ENCODE measurements at regions not wholly inside any gene's neighbourhood (a gene's known extent, or its start where the extent isn't known, plus 50 kb on each side); places are given as distances from the start of the nearest gene placed in this dataset.

DNA sequence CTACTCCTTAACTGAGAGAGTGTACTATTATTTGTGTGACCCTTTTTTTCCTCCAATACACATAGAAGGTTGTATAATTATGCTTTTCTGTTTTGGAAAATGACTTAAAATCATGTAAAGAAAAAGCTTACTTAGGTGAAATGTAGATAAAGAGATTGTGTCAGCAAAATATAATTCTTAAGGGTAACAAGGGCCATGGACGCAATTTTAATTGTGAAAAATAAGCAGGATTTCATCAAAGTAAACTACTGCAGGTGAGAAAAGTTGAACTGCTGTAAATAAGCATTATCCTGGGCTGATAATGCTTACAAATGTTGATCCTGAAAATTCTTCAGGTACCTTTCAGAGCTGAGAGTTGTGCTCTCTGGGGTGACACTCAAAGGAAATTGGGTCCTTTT is 141.5 kb downstream of the RPIA start:
- no peak for DNase-seq (ENCODE audit: low spot score)

DNA sequence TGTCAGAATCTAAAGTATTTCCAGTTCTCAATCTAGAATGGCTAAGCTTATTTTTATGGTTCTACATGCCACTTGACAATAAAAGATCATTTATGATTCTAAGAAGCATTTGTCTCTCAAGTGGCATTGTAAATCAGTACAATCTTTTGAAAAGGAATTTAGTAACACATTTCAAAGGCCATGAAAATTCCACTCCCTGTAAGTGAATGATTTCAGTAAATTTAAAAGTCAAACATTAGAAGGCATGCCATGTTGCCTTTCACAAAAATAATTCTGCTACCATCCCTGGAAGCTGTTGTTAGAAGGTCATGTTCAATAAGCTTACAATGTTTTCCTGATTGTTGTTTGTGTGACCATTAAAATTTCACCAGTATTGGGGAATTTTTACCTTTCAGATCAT is 142.9 kb downstream of the RPIA start:
- DNase-seq (ENCODE audit: low spot score): no peak

DNA sequence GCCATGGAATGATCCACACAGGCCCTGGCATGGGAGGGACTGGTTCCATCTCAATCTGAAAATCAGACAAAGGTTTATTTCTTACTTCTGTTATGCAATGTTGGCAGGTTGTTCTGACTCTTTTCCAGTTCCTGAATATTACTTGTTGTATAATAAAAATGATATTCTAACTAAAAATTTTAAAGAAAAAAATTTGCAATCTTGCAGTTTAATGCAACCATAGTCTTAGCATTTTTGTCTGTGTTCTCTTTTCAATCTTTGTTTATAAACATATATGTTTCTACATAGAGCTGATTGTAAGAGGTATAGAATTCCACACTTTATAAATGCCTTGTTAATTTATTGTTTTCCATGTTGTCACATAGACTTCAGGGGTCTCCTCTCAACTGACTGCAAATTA is 143.4 kb downstream of the RPIA start:
- no peak for DNase-seq (ENCODE audit: low spot score)

DNA sequence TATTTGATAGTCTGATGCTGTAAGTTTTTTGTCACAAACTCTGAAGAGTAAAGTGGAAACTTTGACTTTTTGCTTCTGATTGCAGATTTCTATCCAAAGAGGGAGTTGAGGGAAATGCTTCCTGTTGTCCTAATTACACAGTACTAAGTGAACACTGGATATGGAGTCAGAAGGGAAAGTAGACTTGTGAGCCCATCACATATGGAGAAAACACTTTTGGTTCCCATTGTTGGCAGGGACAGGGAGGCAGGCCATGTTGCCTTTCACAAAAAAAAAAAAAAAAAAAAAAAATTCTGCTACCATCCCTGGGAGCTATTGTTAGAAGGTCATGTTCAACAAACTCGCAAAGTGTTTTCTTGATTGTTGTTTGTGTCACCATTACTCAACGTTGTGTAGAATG is 144.3 kb downstream of the RPIA start:
- no peak for DNase-seq (ENCODE audit: low spot score)

DNA sequence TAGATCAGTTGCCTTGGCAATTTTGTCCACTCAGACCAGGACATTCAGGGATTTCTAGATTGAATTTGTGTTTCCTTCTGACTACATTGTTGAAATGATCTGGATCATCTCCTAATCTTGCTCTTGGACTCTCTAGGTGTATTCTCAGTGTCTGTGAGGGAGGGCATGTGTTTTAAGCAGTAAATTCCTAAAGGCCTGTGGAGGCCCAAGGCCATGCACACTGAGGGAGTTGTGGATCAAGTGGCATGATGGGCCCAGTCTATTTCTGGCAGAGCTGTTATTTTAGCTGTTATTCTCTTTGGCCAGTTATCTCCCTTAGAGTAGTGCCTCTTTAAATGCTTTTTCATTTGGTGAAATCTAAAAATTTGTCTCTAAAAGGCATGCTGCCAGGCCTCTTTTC is 144.9 kb downstream of the RPIA start:
- no peak for DNase-seq (ENCODE audit: low spot score)

DNA sequence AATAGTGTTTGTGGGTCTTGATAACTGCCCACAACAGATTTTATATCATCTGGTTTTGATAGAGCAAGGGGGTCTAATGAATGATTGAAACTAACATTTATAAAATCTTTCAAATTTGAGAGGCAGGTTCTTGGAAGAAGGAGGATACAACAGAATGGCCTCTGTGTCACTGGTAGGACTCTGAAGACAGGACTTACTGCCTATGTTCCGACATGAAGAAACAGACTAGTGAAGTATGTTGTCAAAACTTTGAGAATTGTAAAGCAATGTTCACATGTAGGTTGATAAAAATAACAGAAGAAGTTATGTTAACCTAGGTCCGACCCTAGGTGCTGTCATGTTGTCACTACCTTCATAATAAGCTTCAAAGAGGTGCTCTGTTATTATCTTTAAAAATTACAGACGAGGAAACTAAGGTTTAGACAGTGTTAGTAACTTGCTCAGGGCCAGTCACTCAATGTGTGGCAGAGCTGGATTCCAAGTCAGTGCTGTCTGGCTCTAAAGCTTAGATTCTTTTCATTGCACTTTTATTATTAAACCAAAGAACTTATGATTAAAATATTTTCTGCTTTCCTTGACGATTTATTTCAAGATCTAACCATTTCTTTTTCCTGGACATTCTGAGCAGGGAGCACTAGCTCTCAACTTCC is 146.2 kb downstream of the RPIA start:
- no peak for DNase-seq (ENCODE audit: low spot score)

DNA sequence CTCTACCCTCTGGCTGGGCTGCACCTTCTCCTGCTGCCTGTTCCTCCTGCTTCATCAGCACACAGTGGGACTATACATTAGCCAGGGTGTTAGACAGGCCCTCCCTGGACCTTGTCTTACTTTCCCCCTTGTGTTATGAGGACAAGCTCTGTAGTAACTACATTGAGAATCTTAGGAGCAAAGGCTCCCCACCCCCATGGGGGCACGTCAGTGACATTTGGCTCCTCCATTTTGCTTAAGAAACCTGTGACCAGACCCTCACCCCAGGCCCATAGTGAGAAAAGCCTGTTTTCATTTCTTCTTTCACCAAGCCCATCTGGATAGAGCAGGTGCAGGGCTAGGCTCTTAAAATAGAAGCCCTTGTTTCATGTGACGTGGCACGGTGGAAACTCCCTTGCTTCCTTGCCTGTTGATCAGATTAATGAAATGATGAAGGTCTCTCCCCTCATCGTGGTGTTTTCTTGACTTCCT is 146.7 kb downstream of the RPIA start:
- DNase-seq (ENCODE audit: low spot score): no peak

DNA sequence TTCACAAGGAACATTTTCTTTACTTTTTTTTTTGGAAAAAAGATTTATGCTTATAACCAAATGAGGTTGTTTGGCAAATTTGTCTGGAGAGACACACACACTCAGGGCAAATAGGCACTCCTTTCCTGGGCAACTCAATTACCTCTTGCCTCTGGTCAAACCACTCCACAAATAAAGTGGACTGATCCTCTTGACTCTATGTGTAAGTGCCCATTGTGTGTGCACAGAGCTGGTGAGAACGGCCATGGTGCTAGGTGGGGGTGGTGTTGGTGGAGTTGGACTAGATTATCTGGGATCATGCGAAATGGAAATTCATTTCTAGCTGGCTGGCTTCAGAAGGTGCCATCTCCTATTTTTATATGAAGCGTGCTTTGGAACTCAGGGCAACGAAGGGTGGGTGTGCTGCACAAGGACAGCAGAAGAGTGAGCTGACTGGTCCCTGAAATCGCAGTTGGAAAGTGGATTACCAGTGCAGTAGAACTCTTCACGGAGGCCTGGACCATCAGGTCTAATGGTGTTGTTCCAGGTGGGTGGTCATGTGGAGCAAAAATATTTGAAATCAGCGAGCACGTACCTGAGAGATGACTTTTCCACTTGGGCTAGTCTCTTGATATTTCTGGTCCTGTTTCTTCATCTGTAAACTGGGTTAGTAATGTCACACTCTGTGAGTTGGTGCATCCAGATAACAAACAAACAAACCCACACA is 149.9 kb downstream of the RPIA start:
- DNase-seq (ENCODE audit: low spot score): no peak

DNA sequence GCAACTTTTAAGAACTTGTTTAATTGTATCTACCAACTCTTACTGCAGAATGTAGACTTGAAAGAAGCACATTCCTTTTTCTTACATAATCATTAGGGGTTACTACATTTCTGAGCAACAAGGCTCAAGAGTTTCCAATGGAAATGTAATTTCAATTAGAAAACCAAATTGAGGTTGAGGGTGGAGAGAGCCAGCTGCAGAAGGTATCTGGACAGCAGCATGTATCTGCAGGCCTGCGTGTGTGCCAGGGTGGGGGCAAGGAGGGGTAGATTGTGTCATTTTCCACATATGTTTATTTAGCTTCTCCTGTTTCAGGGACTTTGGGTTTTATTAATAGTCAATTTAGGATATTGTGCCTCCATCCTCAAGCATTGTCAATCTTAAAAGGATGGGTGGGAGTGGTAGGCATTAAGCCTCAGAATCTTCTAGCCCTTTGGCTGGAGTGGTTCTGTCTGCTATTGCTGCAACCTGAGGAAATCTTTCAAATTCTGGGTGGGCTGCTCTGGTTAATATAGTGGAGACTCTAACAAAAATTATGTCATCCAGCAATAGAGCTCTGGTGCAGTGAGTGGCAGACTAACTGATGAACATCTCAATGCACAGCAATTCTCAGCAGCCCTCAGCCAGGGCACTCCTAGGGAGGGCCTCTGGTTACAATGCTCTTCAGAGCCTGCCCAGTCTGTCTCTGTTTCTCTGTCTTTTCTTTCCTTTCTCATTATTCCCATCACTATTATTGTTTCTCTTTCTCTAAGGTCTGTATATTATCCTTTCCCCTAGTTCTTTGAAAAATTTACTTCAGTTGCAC is 151.4 kb downstream of the RPIA start:
- no peak for DNase-seq (ENCODE audit: low spot score)

DNA sequence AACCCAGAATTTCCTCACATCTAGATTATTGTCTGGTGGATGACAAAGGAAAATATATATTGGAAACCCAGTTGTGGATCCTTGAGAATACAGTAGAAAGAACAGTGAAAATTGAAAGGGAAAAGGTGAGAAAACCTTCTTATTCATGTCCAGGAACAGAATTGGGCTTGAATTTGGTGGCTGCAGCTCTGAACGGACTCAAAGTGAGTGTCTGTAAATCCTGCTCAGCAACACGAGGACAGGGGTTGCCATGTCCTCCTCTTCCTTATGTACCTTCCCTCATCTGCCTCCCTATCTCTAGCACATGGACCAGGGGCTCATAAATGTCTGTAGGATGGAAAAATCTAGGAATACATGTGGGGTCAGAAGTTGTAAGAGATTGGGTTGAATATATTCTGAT is 152.2 kb downstream of the RPIA start:
- DNase-seq (ENCODE audit: low spot score): no peak

DNA sequence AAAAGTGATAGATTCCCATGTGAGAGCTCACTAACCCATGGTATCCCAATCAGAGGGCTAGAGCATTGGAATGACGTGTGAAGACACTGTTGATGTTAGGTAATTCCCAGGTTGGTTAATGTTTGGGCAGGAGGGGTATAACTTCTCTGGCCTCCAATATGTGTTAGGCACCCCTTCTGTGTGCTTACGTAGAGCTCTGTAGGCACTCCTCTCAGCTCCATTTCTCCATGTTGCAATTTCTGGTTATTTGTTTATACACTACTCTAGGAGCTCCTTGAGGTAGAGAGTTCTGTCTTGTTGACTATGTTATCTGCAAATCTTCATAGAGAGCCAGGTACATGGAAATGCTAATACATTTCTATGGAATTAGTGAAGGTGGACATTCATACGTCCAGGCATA is 153.5 kb downstream of the RPIA start:
- DNase-seq (ENCODE audit: low spot score): no peak

DNA sequence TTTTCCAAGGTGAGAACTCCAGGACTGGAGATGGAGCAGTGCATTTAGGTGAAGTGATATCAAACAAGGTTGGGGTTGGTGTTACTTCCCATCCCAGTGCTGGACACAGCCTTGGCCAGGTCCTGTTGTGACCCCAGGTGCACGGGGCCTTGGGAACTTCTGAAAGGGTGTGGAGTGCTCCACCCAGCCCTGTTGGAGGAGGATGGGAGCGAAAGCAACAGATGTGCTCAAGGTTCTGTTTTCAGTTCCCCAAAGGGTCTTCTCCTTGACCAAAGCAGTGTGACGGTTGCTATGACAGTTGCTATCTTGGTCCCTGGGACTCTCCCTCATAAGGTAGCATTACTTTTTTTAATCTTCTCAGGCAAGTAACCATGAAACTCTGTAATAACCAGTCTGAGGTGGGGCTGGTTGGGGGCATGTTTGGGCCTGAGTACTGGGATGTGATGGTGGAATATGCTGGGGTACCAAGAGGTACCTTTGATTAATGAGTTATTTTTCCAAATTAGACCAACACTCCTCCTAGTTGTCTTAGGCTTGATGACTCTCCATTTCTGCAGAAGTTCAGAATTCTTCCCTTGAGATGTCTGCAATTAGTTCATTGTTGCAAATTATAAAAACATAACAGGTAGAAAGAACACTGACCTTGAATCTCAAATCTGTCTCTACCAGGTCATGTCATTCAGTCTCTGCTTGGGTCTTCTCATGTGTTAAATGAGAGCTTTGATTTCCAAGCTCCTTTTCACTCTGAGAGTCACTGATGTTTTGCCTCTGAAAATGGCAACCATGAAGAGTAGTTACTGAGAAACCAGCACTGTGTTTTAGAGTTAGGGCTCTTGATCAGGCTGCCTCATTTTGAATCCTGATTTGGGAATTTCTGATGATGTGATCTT is 154.5 kb downstream of the RPIA start:
- no peak for DNase-seq (ENCODE audit: low spot score)

DNA sequence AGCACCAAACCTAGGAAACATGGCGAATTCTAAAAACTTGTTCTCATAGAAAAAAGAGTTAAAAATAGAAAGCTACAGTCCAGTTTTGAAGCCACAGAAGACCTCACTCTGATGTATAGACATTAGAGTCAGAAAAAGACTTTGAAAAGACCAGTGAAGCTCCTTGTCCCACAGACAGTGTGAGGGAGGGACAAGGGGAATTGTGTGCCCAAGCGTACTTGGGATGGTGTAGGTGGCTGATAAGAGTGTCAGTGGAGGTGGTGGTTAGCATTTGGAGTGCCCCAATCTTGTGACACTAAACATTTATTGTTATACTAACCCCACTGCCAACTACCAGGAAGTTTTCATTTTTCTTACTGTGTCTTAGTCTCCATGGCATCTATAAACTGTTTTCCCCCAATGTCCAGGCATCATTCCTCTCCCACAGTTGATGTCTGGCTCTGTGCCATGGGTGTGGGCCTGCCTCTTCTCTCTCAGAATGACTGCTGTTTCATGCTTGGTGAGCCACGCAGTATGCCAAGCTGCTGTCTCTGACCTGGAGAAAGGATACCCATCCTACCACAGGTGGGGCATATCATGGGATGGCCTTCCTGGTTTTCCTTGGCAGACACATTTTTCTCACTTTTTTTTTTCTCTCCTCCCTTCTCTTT is 161.4 kb downstream of the RPIA start:
- DNase-seq (ENCODE audit: low spot score): no peak

DNA sequence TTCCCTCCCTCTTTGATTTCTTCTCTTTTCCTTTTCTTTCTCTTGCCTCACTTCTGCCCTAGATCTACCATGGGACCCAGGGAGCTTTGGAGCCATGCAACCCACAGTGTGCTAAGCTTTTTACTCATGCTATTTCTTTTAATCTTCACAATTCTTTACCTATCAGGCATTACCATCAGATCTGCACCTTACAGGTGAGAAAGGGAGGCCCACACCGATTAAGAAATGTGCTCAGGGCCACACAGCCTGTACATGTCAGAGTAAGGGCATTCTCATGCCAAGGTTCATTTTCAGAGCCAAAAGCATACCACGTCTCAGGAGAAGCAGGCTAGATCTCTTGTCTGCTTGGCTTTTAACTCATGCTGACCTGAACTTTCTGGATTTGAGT is 161.9 kb downstream of the RPIA start:
- DNase-seq (ENCODE audit: low spot score): no peak

DNA sequence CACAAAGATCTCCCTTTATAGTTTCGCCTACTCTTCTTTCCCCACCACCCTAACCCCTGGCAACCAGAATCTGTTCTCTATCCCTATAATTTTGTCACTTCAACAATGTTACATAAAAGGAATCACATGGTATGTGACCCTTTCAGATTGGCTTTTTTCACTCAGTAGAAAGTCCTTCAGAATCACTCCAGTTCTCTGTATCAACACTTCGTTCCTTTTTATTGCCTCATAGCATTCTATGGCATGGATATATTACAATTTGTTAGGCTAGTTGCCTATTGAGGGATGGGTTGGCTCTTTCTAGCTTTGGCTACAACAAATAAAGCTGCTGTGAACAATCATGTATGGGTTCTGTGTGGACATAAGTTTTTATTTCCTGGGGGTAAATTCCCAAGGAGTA is 163.1 kb downstream of the RPIA start:
- no peak for DNase-seq (ENCODE audit: low spot score)

DNA sequence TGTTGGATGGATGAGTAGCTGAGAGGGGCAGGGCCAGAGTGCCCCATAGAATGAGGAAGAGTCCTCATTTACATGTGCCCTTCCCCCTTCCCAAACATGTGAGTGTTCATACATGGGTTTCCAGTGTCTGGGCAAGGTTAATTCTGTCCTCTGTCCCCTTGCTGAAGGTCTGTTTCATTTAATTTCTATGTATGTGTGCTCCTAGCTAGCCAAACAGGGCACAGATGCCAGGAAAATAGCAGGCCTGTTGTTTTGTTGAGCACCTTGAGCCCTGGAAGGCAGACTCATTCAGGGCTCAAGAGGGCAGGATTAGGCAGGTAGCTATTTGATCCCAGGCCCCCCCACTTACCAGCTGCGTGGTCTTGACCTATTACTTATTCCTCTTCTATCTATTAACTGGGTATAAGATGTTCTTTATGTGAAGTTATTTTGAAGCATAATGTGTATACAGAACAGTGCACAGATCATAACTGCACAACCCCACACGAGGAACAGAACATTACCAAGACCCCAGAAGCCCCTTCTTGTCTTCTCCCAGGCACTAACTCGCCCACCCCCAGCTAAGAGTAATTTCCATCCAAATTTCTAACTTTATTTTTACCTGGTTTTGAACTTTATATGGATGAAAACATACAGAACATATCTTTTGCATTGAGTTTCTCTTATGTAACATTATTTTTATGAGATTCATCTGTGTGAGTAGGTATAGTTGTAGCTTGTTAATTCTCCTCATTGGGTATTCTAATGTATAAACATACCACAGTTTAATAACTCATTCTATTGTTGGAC is 164.3 kb downstream of the RPIA start:
- no peak for DNase-seq (ENCODE audit: low spot score)

DNA sequence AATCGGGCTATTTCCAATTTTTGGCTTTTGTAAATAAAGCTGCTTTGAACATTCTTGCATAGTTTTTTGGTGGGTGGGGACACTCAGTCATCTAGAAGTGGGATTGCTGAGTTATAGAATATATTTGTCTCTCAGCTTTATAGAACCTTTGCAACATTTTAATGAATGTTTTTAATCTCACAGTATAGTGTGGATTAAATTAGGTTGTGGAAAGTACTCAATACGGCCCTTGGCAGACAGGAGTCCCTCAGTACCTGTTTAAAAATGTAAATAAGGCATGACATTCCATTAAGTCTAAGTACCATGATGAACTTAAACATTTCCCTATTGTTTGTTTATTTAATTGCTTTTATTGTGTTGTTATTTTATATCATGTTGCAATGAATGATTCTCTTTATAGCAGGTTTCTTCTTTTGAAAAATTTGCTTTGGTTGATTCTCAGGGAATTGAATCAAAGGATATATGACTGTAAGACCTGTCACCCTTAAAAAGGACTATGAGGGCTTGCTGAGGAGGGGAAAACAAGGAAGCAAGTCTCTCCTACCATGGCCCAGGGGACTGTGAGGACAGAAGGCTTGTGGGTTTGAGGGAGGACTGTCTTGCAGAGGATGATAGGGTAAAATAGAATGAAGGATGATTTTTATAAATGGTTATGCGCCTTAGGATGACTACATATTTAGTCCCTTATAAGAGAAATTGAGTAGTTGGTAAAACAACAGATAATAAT is 165.1 kb downstream of the RPIA start:
- DNase-seq (ENCODE audit: low spot score): no peak

DNA sequence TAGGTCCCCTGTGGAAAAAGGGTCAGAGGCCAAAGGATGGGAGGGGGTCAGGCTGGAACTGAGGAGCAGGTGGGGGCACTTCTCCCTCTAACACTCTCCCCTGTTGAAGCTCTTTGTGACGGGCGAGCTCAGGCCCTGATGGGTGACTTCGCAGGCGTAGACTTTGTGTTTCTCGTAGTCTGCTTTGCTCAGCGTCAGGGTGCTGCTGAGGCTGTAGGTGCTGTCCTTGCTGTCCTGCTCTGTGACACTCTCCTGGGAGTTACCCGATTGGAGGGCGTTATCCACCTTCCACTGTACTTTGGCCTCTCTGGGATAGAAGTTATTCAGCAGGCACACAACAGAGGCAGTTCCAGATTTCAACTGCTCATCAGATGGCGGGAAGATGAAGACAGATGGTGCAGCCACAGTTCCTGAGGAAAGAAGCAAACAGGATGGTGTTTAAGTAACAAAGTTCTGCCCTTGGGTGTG is 165.8 kb downstream of the RPIA start:
- no peak for DNase-seq (ENCODE audit: low spot score)

DNA sequence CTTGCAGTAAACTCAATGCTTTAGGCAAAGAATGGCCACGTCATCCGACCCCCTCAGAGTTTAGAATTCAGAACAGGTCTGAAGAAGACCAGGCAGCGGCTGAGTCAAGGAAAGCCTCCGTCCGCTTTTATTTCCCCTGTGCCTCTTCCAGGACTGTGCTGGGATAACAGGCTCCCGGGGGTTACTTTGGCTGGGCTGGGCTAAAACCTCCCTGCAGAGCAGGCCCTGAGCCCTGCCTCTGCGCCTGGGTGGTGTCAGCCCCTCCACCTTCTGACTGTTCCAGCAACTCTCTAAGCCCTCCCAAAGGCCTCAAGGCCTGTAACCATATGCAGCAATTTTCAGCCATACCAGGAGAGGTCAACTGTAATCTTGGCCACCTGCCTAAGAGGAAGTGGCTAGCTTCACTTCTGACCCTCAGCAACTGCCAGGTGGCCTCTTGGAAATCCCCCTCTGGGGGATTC is 166.5 kb downstream of the RPIA start:
- DNase-seq (ENCODE audit: low spot score): no peak

DNA sequence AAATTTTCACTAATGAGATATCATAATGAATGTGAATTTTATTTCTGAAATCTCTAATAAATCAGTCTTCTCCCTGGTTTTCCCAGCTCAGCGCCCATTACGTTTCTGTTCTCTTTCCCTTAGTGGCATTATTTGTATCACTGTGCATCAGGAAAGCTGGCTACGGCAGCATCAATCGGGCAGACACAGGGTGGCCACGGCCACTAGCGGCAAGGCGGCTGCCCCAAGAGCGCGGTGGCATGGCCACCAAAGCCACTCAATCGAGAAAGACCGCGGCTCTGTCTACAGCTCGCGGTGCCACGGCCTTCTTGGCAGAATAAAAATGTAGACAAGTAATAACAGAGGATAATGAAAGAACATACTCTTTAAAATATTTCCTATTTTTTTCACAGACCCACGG is 168.0 kb downstream of the RPIA start:
- DNase-seq (ENCODE audit: low spot score): no peak

All from D341Med (cell line).